Adrenal gland (tissue), 5 donors: ENCODE measurements at regions not wholly inside any gene's neighbourhood (a gene's known extent, or its start where the extent isn't known, plus 50 kb on each side); places are given as distances from the start of the nearest gene placed in this dataset.

ENCODE experiments used
- CTCF ChIP-seq, 6 experiments: fragments of 450-650 bp in 4 of 6; fragments of 200-600 bp in 2 of 6; sonication (generic) in 1 of 6; IDR thresholded peaks; 1 replicate in 5 of 6; 2 replicates in 1 of 6; pipeline versions ENCODE4 v1.5.1 to v1.8.0; 2016 to 2021; ENCODE audit warnings: antibody characterized with exemption in 6 of 6, mild to moderate bottlenecking in 2 of 6, moderate library complexity in 1 of 6
- POLR2A ChIP-seq, 2 donors: fragments of 450-650 bp; IDR thresholded peaks; one replicate each; pipeline ENCODE4 v1.6.1; 2017; ENCODE audit warnings: antibody characterized with exemption in 2 of 2, mild to moderate bottlenecking in 2 of 2, moderate library complexity in 1 of 2
- donor health status: DM: no; HTN: no; CAD: no.

- TF ChIP-seq CTCF (IDR thresholded peaks at IDR 0.05) (no peak), POLR2A (IDR thresholded peaks at IDR 0.05) (no peak)
These were observed 83.7 kb downstream of the IGLL1 start for GRCh38 chr22:23496445-23496833.
